ENCODE measurements at regions not wholly inside any gene's neighbourhood (a gene's known extent, or its start where the extent isn't known, plus 50 kb on each side); places are given as distances from the start of the nearest gene placed in this dataset.

- TF ChIP-seq, protein P1, sequence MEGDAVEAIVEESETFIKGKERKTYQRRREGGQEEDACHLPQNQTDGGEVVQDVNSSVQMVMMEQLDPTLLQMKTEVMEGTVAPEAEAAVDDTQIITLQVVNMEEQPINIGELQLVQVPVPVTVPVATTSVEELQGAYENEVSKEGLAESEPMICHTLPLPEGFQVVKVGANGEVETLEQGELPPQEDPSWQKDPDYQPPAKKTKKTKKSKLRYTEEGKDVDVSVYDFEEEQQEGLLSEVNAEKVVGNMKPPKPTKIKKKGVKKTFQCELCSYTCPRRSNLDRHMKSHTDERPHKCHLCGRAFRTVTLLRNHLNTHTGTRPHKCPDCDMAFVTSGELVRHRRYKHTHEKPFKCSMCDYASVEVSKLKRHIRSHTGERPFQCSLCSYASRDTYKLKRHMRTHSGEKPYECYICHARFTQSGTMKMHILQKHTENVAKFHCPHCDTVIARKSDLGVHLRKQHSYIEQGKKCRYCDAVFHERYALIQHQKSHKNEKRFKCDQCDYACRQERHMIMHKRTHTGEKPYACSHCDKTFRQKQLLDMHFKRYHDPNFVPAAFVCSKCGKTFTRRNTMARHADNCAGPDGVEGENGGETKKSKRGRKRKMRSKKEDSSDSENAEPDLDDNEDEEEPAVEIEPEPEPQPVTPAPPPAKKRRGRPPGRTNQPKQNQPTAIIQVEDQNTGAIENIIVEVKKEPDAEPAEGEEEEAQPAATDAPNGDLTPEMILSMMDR (IDR thresholded peaks at IDR 0.05; ENCODE audit: poor library complexity), result no peak
- TF ChIP-seq EZH2 (IDR thresholded peaks at IDR 0.05; ENCODE audit: borderline replicate concordance), result no peak
Measured at GRCh38 chr3:153052096-153052460, 109.9 kb upstream of the RAP2B start.
